H1 (cell line): ENCODE measurements at regions not wholly inside any gene's neighbourhood (a gene's known extent, or its start where the extent isn't known, plus 50 kb on each side); places are given as distances from the start of the nearest gene placed in this dataset.

Experiments
- CTCF ChIA-PET: fragments of 300-600 bp; sonication (Branson Sonifier 250); formaldehyde crosslinking; loops from one replicate; lab custom pipeline; 2021; ENCODE audit not compliant: partially characterized antibody; lab: Charles Lee
- POLR2A ChIA-PET: fragments of 300-600 bp; sonication (Branson Sonifier 250); formaldehyde crosslinking; loops from one replicate; lab custom pipeline; 2021; ENCODE audit warnings: inconsistent platforms; ENCODE audit not compliant: partially characterized antibody; lab: Charles Lee
- DNase-seq, 2 experiments: peaks; one replicate each; pipeline versions ENCODE4 v3.0.0 to v3.0.0-alpha.2; 2010 to 2022; ENCODE audit warnings: low spot score in 2 of 2, low read depth in 1 of 2, mixed read lengths in 1 of 2
- FAIRE-seq: peaks from 2 replicates; lab custom pipeline; 2011; peaks lifted over from hg19 to GRCh38; lab: Jason Lieb, UNC
- H2AFZ ChIP-seq: 2 replicates; pipeline ENCODE4 v1.8.1; 2012; ENCODE audit warnings: low read length, inconsistent platforms
- H2AK5ac ChIP-seq: 2 replicates; pipeline ENCODE4 v1.6.1; 2013; ENCODE audit warnings: low read depth, low read length
- H2BK120ac ChIP-seq: replicated peaks from 2 replicates; pipeline ENCODE3; 2013; ENCODE audit warnings: low read depth, low read length, inconsistent platforms
- H2BK12ac ChIP-seq: 2 replicates; pipeline ENCODE4 v1.6.1; 2013; ENCODE audit warnings: low read depth, low read length
- H2BK15ac ChIP-seq: 2 replicates; pipeline ENCODE4 v1.6.1; 2013; ENCODE audit warnings: low read length
- H2BK20ac ChIP-seq: 2 replicates; pipeline ENCODE4 v1.6.1; 2013; ENCODE audit warnings: low read length
- H2BK5ac ChIP-seq: 2 replicates; pipeline ENCODE4 v1.6.1; 2013; ENCODE audit warnings: low read depth, low read length
- H3K14ac ChIP-seq: 2 replicates; pipeline ENCODE4 v1.6.1; 2013; ENCODE audit warnings: inconsistent platforms; ENCODE audit not compliant: insufficient read length
- H3K18ac ChIP-seq: 2 replicates; pipeline ENCODE4 v1.6.1; 2013; ENCODE audit warnings: low read length; ENCODE audit errors: extremely low read depth
- H3K23ac ChIP-seq: 2 replicates; pipeline ENCODE4 v1.6.1; 2013; ENCODE audit warnings: inconsistent platforms; ENCODE audit not compliant: insufficient read length
- H3K23me2 ChIP-seq: 2 replicates; pipeline ENCODE4 v1.6.1; 2013; ENCODE audit warnings: low read depth, low read length
- H3K27ac ChIP-seq: 2 replicates; pipeline ENCODE4 v1.6.1; 2011; ENCODE audit warnings: low read depth, low read length, inconsistent platforms
- H3K27me3 ChIP-seq, 4 experiments: replicated peaks in 1 of 4; 1 replicate in 1 of 4; 2 replicates in 3 of 4; pipeline versions ENCODE4 v1.6.1 to v1.8.1; 2011 to 2013; ENCODE audit warnings: low read length in 3 of 4, mild to moderate bottlenecking in 3 of 4, inconsistent platforms in 2 of 4, mixed read lengths in 2 of 4, moderate library complexity in 1 of 4; ENCODE audit not compliant: control insufficient read depth in 3 of 4, insufficient read depth in 3 of 4; ENCODE audit errors: extremely low read depth in 1 of 4
- H3K36me3 ChIP-seq, 4 experiments: 2 replicates each; pipeline versions ENCODE4 v1.6.1 to v1.8.1; 2011 to 2013; ENCODE audit warnings: mild to moderate bottlenecking in 4 of 4, low read length in 3 of 4, moderate library complexity in 2 of 4, control low read depth in 1 of 4, inconsistent platforms in 1 of 4; ENCODE audit not compliant: insufficient read depth in 4 of 4, control insufficient read depth in 2 of 4
- H3K4ac ChIP-seq: replicated peaks from 2 replicates; pipeline ENCODE3; 2013; ENCODE audit warnings: low read length, low read depth, mixed read lengths, inconsistent platforms; ENCODE audit not compliant: insufficient read length
- H3K4me1 ChIP-seq, 4 experiments: replicated peaks in 1 of 4; 1 replicate in 1 of 4; 2 replicates in 3 of 4; pipeline versions ENCODE4 v1.6.1 to v1.8.1; 2011 to 2013; ENCODE audit warnings: low read length in 3 of 4, inconsistent platforms in 2 of 4, mixed read lengths in 1 of 4; ENCODE audit not compliant: insufficient read depth in 4 of 4, control insufficient read depth in 3 of 4
- H3K4me2 ChIP-seq, 2 experiments: 2 replicates each; pipeline versions ENCODE4 v1.6.1 to v1.8.1; 2011 to 2013; ENCODE audit warnings: low read depth in 2 of 2, low read length in 2 of 2, control low read depth in 1 of 2, inconsistent platforms in 1 of 2, mild to moderate bottlenecking in 1 of 2; ENCODE audit not compliant: insufficient read depth in 1 of 2
- H3K4me3 ChIP-seq, 4 experiments: fragments of 200-600, 300-600 bp in 1 of 4; sonication (generic), shearing (Covaris generic), sonication (Bioruptor Twin) in 1 of 4; 2 replicates each; pipeline versions ENCODE4 v1.5.1 to v1.8.1; 2011 to 2016; ENCODE audit warnings: low read length in 4 of 4, low read depth in 3 of 4, control low read depth in 2 of 4, inconsistent platforms in 2 of 4, mild to moderate bottlenecking in 2 of 4, mixed read lengths in 1 of 4, moderate library complexity in 1 of 4; ENCODE audit not compliant: insufficient read depth in 2 of 4; ENCODE audit errors: extremely low read depth in 1 of 4
- H3K56ac ChIP-seq: replicated peaks from 2 replicates; pipeline ENCODE3; 2013; ENCODE audit warnings: low read depth, mild to moderate bottlenecking, mixed read lengths, low read length, inconsistent platforms; ENCODE audit not compliant: insufficient read length
- H3K79me1 ChIP-seq: 2 replicates; pipeline ENCODE4 v1.6.1; 2013; ENCODE audit warnings: low read depth, low read length, control low read depth
- H3K79me2 ChIP-seq, 2 experiments: 2 replicates each; pipeline versions ENCODE4 v1.6.1 to v1.8.1; 2012 to 2013; ENCODE audit warnings: low read length in 2 of 2, mild to moderate bottlenecking in 2 of 2, inconsistent platforms in 1 of 2; ENCODE audit not compliant: insufficient read depth in 2 of 2, control insufficient read depth in 1 of 2
- H3K9ac ChIP-seq, 4 experiments: replicated peaks in 1 of 4; 1 replicate in 1 of 4; 2 replicates in 3 of 4; pipeline versions ENCODE4 v1.6.1 to v1.8.1; 2011 to 2013; ENCODE audit warnings: low read depth in 3 of 4, low read length in 3 of 4, control low read depth in 2 of 4, mild to moderate bottlenecking in 2 of 4, moderate library complexity in 2 of 4, inconsistent platforms in 1 of 4; ENCODE audit errors: extremely low read depth in 1 of 4
- H3K9me3 ChIP-seq, 2 experiments: 2 replicates each; pipeline versions ENCODE4 v1.6.1 to v1.8.1; 2012 to 2013; ENCODE audit warnings: mild to moderate bottlenecking in 2 of 2, moderate library complexity in 2 of 2, control low read depth in 1 of 2, inconsistent platforms in 1 of 2, low read depth in 1 of 2, low read length in 1 of 2, mixed read lengths in 1 of 2; ENCODE audit not compliant: insufficient read depth in 2 of 2
- H4K20me1 ChIP-seq, 2 experiments: replicated peaks in 1 of 2; 2 replicates each; pipeline versions ENCODE3 to v1.8.1; 2011 to 2013; ENCODE audit warnings: inconsistent platforms in 2 of 2, low read length in 2 of 2, mild to moderate bottlenecking in 1 of 2; ENCODE audit not compliant: insufficient read depth in 2 of 2, control insufficient read depth in 1 of 2
- H4K5ac ChIP-seq: 2 replicates; pipeline ENCODE4 v1.6.1; 2013; ENCODE audit warnings: low read length, low read depth, mixed read lengths, inconsistent platforms; ENCODE audit not compliant: insufficient read length
- H4K8ac ChIP-seq: 2 replicates; pipeline ENCODE4 v1.8.0; 2013; ENCODE audit warnings: mild to moderate bottlenecking, moderate library complexity, low read length, inconsistent platforms; ENCODE audit not compliant: insufficient read depth; ENCODE audit errors: extremely low read depth
- H4K91ac ChIP-seq: replicated peaks from 2 replicates; pipeline ENCODE3; 2013; ENCODE audit warnings: low read length, mixed read lengths, inconsistent platforms; ENCODE audit not compliant: insufficient read length
- BCL11A ChIP-seq, 2 experiments: IDR thresholded peaks; one replicate each; pipeline ENCODE4 v1.6.1; 2011; ENCODE audit warnings: low read depth in 2 of 2, low read length in 2 of 2, mild to moderate bottlenecking in 2 of 2
- PHF8 ChIP-seq: fragments of 200-600 bp; sonication (generic); conservative IDR thresholded peaks from 2 replicates; pipeline ENCODE4 v1.7.1; 2012; ENCODE audit warnings: low read depth, mild to moderate bottlenecking, inconsistent platforms, low read length, moderate library complexity
- SP2 ChIP-seq: IDR thresholded peaks from 2 replicates; pipeline ENCODE4 v1.6.1; 2012; ENCODE audit warnings: mild to moderate bottlenecking, low read length, inconsistent platforms
- WGBS, 2 experiments: shearing (Covaris generic) in 1 of 2; methylation state at CpG; one replicate each; pipeline versions ENCODE4 v1.1.6 to v1.1.7; 2013 to 2015; ENCODE audit warnings: low lambda C conversion rate in 2 of 2, mixed read lengths in 2 of 2, inconsistent platforms in 1 of 2, low coverage in 1 of 2, missing lambda C conversion rate in 1 of 2; ENCODE audit not compliant: insufficient replicate concordance in 2 of 2, insufficient coverage in 1 of 2, insufficient read length in 1 of 2; ENCODE audit errors: extremely low coverage in 1 of 2, missing lambda C conversion rate in 1 of 2; 5-methylcytosine and 5-hydroxymethylcytosine counted together

- H2AFZ ChIP-seq: no peak overlapping the region
- H2BK5ac ChIP-seq: no peak overlapping the region
- H3K14ac ChIP-seq: no peak overlapping the region
- no peaks in the 10 kb centered on the region for H3K23me2 ChIP-seq
- no peaks in the 10 kb centered on the region for H3K27me3 ChIP-seq
- no peak overlapping the region for H3K18ac ChIP-seq
- ChIA-PET CTCF (no interaction called here), POLR2A (no interaction called here)
- H3K9ac ChIP-seq: no peak overlapping the region
- no peak overlapping the region for H2BK20ac ChIP-seq
- no peak overlapping the region for H3K23ac ChIP-seq
- H3K36me3 ChIP-seq: no peaks in the 10 kb centered on the region; a peak in 1 of 8 replicates
- H2AK5ac ChIP-seq: no peak overlapping the region
- no peak overlapping the region for H3K4me2 ChIP-seq
- DNase-seq: no peak
- WGBS, 2 experiments: 88% methylated on average over 5 of the region's 5 CpGs; no CpG with 5 or more reads in 1 of the 2 experiments
- H3K4ac ChIP-seq: no peak overlapping the region
- no peak overlapping the region for H4K5ac ChIP-seq
- no peak for FAIRE-seq
- no peak overlapping the region for H4K91ac ChIP-seq
- TF ChIP-seq SP2: no peak
- TF ChIP-seq BCL11A (IDR thresholded peaks at IDR 0.05; ENCODE audit: low read depth in 2 of 2, low read length in 2 of 2): no peak
- no peak for TF ChIP-seq PHF8
- no peak overlapping the region; the same call in 1 of the 2 replicates for H4K8ac ChIP-seq
- no peaks in the 10 kb centered on the region for H3K9me3 ChIP-seq
- H2BK12ac ChIP-seq: no peak overlapping the region
- peaks cover 0 to 2% of the 10 kb centered on the region in 2 experiments for H4K20me1 ChIP-seq
- no peak overlapping the region for H2BK120ac ChIP-seq
- H3K56ac ChIP-seq: no peak overlapping the region
- no peaks in the 10 kb centered on the region for H3K79me2 ChIP-seq
- no peaks in the 10 kb centered on the region for H3K4me1 ChIP-seq
- H2BK15ac ChIP-seq: no peak overlapping the region
- H3K79me1 ChIP-seq: no peaks in the 10 kb centered on the region
- H3K4me3 ChIP-seq: no peak overlapping the region
- H3K27ac ChIP-seq: no peak overlapping the region
Measured at GRCh38 chr2:184363213-184363612, 235.1 kb upstream of the ZNF804A start.
